ENCODE measurements at regions not wholly inside any gene's neighbourhood (a gene's known extent, or its start where the extent isn't known, plus 50 kb on each side); places are given as distances from the start of the nearest gene placed in this dataset.

- no peak for DNase-seq (ENCODE audit: low spot score)
- Mint-ChIP-seq H3K27ac (ENCODE audit: unreplicated experiment) (no peak overlapping the region), H3K9me3 (ENCODE audit: low read depth) (no peaks in the 10 kb centered on the region), H3K27me3 (ENCODE audit: low read depth) (no peaks in the 10 kb centered on the region), H3K4me3 (ENCODE audit: unreplicated experiment) (no peak overlapping the region), H3K36me3 (ENCODE audit: low read depth) (no peaks in the 10 kb centered on the region), H3K4me1 (ENCODE audit: low read depth) (no peaks in the 10 kb centered on the region)
- TF ChIP-seq CTCF (IDR thresholded peaks at IDR 0.05), result no peak
Measured at GRCh38 chr12:20024194-20024593, 344.1 kb upstream of the PDE3A start.

- H3K9me3 Mint-ChIP-seq (ENCODE audit: low read depth), result no peaks in the 10 kb centered on the region
- no peak for TF ChIP-seq CTCF (IDR thresholded peaks at IDR 0.05)
- no peak overlapping the region for H3K27ac Mint-ChIP-seq (ENCODE audit: unreplicated experiment)
- no peak for DNase-seq (ENCODE audit: low spot score)
- no peak overlapping the region for H3K4me3 Mint-ChIP-seq (ENCODE audit: unreplicated experiment)
- no peaks in the 10 kb centered on the region for H3K36me3 Mint-ChIP-seq (ENCODE audit: low read depth)
- peaks cover 8% of the 10 kb centered on the region for H3K4me1 Mint-ChIP-seq (ENCODE audit: low read depth)
- no peaks in the 10 kb centered on the region for H3K27me3 Mint-ChIP-seq (ENCODE audit: low read depth)
Measured at GRCh38 chr12:20028033-20028432, 340.3 kb upstream of the PDE3A start.

- no peak overlapping the region for H3K4me3 Mint-ChIP-seq (ENCODE audit: unreplicated experiment)
Measured at GRCh38 chr12:20030826-20031225, 337.5 kb upstream of the PDE3A start.

GRCh38 chr12:20039562-20039961, 328.8 kb upstream of the PDE3A start:
- no peak overlapping the region for H3K4me3 Mint-ChIP-seq (ENCODE audit: unreplicated experiment)
- no peaks in the 10 kb centered on the region for H3K9me3 Mint-ChIP-seq (ENCODE audit: low read depth)
- peaks cover 21% of the 10 kb centered on the region for H3K4me1 Mint-ChIP-seq (ENCODE audit: low read depth)
- TF ChIP-seq CTCF (IDR thresholded peaks at IDR 0.05), result no peak
- DNase-seq (ENCODE audit: low spot score), result no peak
- H3K27me3 Mint-ChIP-seq (ENCODE audit: low read depth), result no peaks in the 10 kb centered on the region
- no peaks in the 10 kb centered on the region for H3K36me3 Mint-ChIP-seq (ENCODE audit: low read depth)
- H3K27ac Mint-ChIP-seq (ENCODE audit: unreplicated experiment), result no peak overlapping the region

More at GRCh38 chr12:20030826-20031225, 337.5 kb upstream of the PDE3A start:
- no peak for TF ChIP-seq CTCF (IDR thresholded peaks at IDR 0.05)
- Mint-ChIP-seq H3K36me3 (ENCODE audit: low read depth) (no peaks in the 10 kb centered on the region), H3K27me3 (ENCODE audit: low read depth) (no peaks in the 10 kb centered on the region), H3K4me1 (ENCODE audit: low read depth) (peaks cover 8% of the 10 kb centered on the region), H3K9me3 (ENCODE audit: low read depth) (no peaks in the 10 kb centered on the region), H3K27ac (ENCODE audit: unreplicated experiment) (no peak overlapping the region)
- DNase-seq (ENCODE audit: low spot score), result no peak

- TF ChIP-seq CTCF (IDR thresholded peaks at IDR 0.05), result no peak
- Mint-ChIP-seq H3K9me3 (ENCODE audit: low read depth) (no peaks in the 10 kb centered on the region), H3K27ac (ENCODE audit: unreplicated experiment) (no peak overlapping the region), H3K4me3 (ENCODE audit: unreplicated experiment) (no peak overlapping the region), H3K27me3 (ENCODE audit: low read depth) (no peaks in the 10 kb centered on the region), H3K4me1 (ENCODE audit: low read depth) (peaks cover 27% of the 10 kb centered on the region), H3K36me3 (ENCODE audit: low read depth) (no peaks in the 10 kb centered on the region)
- DNase-seq (ENCODE audit: low spot score), result no peak
Measured at GRCh38 chr12:20040184-20040583, 328.2 kb upstream of the PDE3A start.

Measured in chondrocyte (in vitro differentiated cells).